Gastrocnemius medialis (tissue), 4 donors: ENCODE measurements at regions not wholly inside any gene's neighbourhood (a gene's known extent, or its start where the extent isn't known, plus 50 kb on each side); places are given as distances from the start of the nearest gene placed in this dataset.

Experiments
- POLR2A ChIP-seq, 2 donors: fragments of 450-650 bp; IDR thresholded peaks; one replicate each; pipeline ENCODE4 v1.6.1; 2017; ENCODE audit warnings: antibody characterized with exemption in 2 of 2, mild to moderate bottlenecking in 2 of 2, moderate library complexity in 2 of 2
- TF ChIP-seq, protein P1 (sequence below), 5 experiments: fragments of 450-650 bp in 3 of 5; fragments of 200-600 bp in 2 of 5; sonication (generic) in 2 of 5; IDR thresholded peaks in 4 of 5; conservative IDR thresholded peaks in 1 of 5; 1 replicate in 4 of 5; 2 replicates in 1 of 5; pipeline ENCODE4 v1.5.1; 2016 to 2019; ENCODE audit warnings: antibody characterized with exemption in 5 of 5, mild to moderate bottlenecking in 3 of 5, moderate library complexity in 3 of 5

DNA sequence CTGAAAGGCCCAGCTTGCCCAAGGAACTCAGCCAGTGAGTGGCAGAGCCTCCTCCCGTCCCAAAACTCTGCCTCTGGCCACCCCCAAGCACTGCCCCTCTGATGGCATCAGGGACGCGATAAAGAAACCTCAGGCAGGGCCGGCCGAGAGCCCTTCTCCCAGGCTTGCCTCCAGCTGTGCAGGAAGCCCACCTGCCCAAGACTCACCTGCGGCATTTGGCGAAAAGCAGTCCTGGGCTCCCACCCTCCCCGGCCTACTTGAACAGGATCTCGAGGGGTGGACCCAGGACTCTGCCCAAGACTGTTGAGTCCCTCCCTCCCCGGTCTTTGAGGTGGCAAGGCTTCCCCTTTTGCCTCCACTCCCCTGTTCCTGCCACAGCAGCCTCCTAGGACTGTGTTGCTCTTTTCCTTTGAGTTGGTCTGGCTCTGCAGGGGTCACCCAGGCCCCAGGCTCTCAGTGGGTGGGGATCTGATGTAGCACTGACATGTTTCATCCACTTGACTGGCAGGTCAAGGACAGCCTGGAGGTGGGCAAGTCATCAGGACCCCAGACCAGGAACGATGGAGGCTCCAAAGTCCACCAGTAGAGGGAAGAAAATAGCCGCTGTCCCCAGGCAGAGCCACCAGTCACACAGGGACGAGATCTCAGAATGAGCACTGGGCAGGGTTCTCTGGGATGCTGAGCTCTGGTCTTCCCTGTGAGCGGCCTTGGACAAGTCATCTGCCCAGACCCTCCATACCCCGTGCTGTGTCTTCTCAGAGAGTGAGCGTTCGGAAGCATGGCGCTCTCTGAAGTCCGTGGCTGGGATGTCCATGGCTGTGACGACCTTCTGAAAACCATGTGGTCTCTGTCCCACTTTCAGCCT is 111.0 kb upstream of the TNRC6C start:
- TF ChIP-seq POLR2A (IDR thresholded peaks at IDR 0.05), result no peak
- TF ChIP-seq, protein P1, sequence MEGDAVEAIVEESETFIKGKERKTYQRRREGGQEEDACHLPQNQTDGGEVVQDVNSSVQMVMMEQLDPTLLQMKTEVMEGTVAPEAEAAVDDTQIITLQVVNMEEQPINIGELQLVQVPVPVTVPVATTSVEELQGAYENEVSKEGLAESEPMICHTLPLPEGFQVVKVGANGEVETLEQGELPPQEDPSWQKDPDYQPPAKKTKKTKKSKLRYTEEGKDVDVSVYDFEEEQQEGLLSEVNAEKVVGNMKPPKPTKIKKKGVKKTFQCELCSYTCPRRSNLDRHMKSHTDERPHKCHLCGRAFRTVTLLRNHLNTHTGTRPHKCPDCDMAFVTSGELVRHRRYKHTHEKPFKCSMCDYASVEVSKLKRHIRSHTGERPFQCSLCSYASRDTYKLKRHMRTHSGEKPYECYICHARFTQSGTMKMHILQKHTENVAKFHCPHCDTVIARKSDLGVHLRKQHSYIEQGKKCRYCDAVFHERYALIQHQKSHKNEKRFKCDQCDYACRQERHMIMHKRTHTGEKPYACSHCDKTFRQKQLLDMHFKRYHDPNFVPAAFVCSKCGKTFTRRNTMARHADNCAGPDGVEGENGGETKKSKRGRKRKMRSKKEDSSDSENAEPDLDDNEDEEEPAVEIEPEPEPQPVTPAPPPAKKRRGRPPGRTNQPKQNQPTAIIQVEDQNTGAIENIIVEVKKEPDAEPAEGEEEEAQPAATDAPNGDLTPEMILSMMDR (IDR thresholded peaks at IDR 0.05 in 4 of 5, conservative IDR thresholded peaks at IDR 0.05 in 1 of 5), result no peak
